ENCODE measurements at regions not wholly inside any gene's neighbourhood (a gene's known extent, or its start where the extent isn't known, plus 50 kb on each side); places are given as distances from the start of the nearest gene placed in this dataset.

GRCh38 chr5:68499987-68500386 is 284.4 kb downstream of the PIK3R1 start:
- TF ChIP-seq CTCF (IDR thresholded peaks at IDR 0.05) (no peak), POLR2AphosphoS5 (IDR thresholded peaks at IDR 0.05; ENCODE audit: low read depth, low read length) (no peak), SIN3A (IDR thresholded peaks at IDR 0.05; ENCODE audit: borderline replicate concordance, insufficient read depth, low read depth, low read length) (no peak), REST (IDR thresholded peaks at IDR 0.05; ENCODE audit: insufficient read depth in 1 of 2, low read depth in 2 of 2, low read length in 1 of 2) (no peak)
